Adrenal gland (tissue), 9 donors: ENCODE measurements at regions not wholly inside any gene's neighbourhood (a gene's known extent, or its start where the extent isn't known, plus 50 kb on each side); places are given as distances from the start of the nearest gene placed in this dataset.

Experiments
- DNase-seq, 7 donors: peaks; one replicate each; pipeline ENCODE4 v3.0.0-alpha.2; 2019 to 2020
- H3K27ac ChIP-seq, 5 donors: fragments of 200-600 bp; sonication (generic) in 4 of 5; 1 replicate in 3 of 5; 2 replicates in 2 of 5; pipeline versions ENCODE4 v1.5.1 to v1.8.0; 2016 to 2020; ENCODE audit warnings: mild to moderate bottlenecking in 1 of 5
- H3K27me3 ChIP-seq: fragments of 200-600 bp; 2 replicates; pipeline ENCODE4 v1.8.0; 2021
- H3K36me3 ChIP-seq, 2 donors: fragments of 200-600 bp; replicated peaks in 1 of 2; 1 replicate in 1 of 2; 2 replicates in 1 of 2; pipeline versions ENCODE4 v1.5.1 to v1.8.0; 2018 to 2022
- H3K4me1 ChIP-seq, 2 donors: fragments of 200-600 bp; replicated peaks in 1 of 2; 1 replicate in 1 of 2; 2 replicates in 1 of 2; pipeline versions ENCODE4 v1.5.1 to v1.8.0; 2018 to 2021
- H3K4me3 ChIP-seq, 4 donors: fragments of 200-600 bp; sonication (generic) in 3 of 4; one replicate each; pipeline ENCODE4 v1.5.1; 2016 to 2018
- H3K9me3 ChIP-seq, 3 donors: fragments of 200-600 bp; sonication (generic) in 1 of 3; replicated peaks in 1 of 3; 1 replicate in 2 of 3; 2 replicates in 1 of 3; pipeline versions ENCODE4 v1.5.1 to v1.8.0; 2016 to 2021
- CTCF ChIP-seq, 6 experiments: fragments of 450-650 bp in 4 of 6; fragments of 200-600 bp in 2 of 6; sonication (generic) in 1 of 6; IDR thresholded peaks; 1 replicate in 5 of 6; 2 replicates in 1 of 6; pipeline versions ENCODE4 v1.5.1 to v1.8.0; 2016 to 2021; ENCODE audit warnings: antibody characterized with exemption in 6 of 6, mild to moderate bottlenecking in 2 of 6, moderate library complexity in 1 of 6
- POLR2A ChIP-seq, 2 donors: fragments of 450-650 bp; IDR thresholded peaks; one replicate each; pipeline ENCODE4 v1.6.1; 2017; ENCODE audit warnings: antibody characterized with exemption in 2 of 2, mild to moderate bottlenecking in 2 of 2, moderate library complexity in 1 of 2
- WGBS, 4 donors: extraction: QIAGEN DNeasy Blood & Tissue Kit in 2 of 4; methylation state at CpG; one replicate each; pipeline versions ENCODE4 v1.1.5 to v1.1.7; 2013 to 2017; 5-methylcytosine and 5-hydroxymethylcytosine counted together
- intact Hi-C, 2 donors: fragments of 100-400 bp; cut with DNase I; formaldehyde crosslinking; loops; one replicate each; pipeline versions ENCODE4 v1.14.1 to v1.15.0; 2022 to 2023
- donor health status: healthy with polysubstance abuse.
- donor health status: Bipolar disorder and iron deficiency.
- donor health status: DM: yes; HTN: yes; CAD: no.
- donor health status: DM: no; HTN: no; CAD: no.
- donor health status: DM: no; HTN: no; CAD: no.

GRCh38 chr6:164011321-164011720 lies 596.8 kb downstream of the QKI start:
- H3K27me3 ChIP-seq, result no peaks in the 10 kb centered on the region
- no peak overlapping the region for H3K4me3 ChIP-seq
- WGBS, 4 donors, result 79 to 83% (median 80%) methylated on average over 2 of the region's 2 CpGs
- no peaks in the 10 kb centered on the region for H3K36me3 ChIP-seq
- no peaks in the 10 kb centered on the region for H3K9me3 ChIP-seq
- no peak overlapping the region for H3K27ac ChIP-seq
- no peaks in the 10 kb centered on the region for H3K4me1 ChIP-seq
- DNase-seq, result no peak
- TF ChIP-seq POLR2A (IDR thresholded peaks at IDR 0.05) (no peak), CTCF (IDR thresholded peaks at IDR 0.05) (no peak)
- intact Hi-C loops, result no loop called here

- Histone ChIP-seq H3K27ac (no peak overlapping the region), H3K4me1 (no peaks in the 10 kb centered on the region), H3K4me3 (no peak overlapping the region), H3K9me3 (no peaks in the 10 kb centered on the region), H3K27me3 (no peaks in the 10 kb centered on the region), H3K36me3 (no peaks in the 10 kb centered on the region)
- no peak for DNase-seq
- WGBS, 4 donors, result 73 to 79% (median 79%) methylated on average over 6 of the region's 6 CpGs
- TF ChIP-seq POLR2A (IDR thresholded peaks at IDR 0.05) (no peak), CTCF (IDR thresholded peaks at IDR 0.05) (no peak)
- intact Hi-C loops, result no loop called here
These were observed 596.1 kb downstream of the QKI start for GRCh38 chr6:164010441-164011103.

DNA sequence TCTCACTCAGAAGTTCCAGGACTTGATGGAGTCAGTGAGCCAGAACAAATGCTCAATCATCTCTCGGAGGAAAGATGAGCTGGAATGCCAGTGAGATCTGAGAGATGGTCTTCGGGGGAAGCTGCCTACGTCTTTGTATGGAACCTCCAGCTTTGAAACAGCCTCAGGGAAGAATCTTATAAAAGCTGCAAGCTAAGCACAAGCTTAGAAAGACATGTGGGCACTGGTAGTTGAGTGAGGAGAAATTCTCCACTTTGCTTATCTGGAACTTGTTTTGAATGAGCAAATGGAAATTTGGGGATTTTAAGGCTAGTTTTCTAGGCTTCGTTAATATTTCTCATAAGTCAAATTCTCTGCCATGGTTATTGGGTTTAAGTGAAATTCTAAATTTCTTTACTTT lies 594.4 kb downstream of the QKI start:
- TF ChIP-seq POLR2A (IDR thresholded peaks at IDR 0.05) (no peak), CTCF (IDR thresholded peaks at IDR 0.05) (no peak)
- Histone ChIP-seq H3K4me1 (no peaks in the 10 kb centered on the region), H3K36me3 (no peaks in the 10 kb centered on the region), H3K27me3 (no peaks in the 10 kb centered on the region), H3K4me3 (no peak overlapping the region), H3K27ac (no peak overlapping the region), H3K9me3 (no peaks in the 10 kb centered on the region)
- no peak for DNase-seq
- intact Hi-C loops, result no loop called here
- 76 to 85% (median 81%) methylated on average over 4 of the region's 4 CpGs for WGBS, 4 donors

DNA sequence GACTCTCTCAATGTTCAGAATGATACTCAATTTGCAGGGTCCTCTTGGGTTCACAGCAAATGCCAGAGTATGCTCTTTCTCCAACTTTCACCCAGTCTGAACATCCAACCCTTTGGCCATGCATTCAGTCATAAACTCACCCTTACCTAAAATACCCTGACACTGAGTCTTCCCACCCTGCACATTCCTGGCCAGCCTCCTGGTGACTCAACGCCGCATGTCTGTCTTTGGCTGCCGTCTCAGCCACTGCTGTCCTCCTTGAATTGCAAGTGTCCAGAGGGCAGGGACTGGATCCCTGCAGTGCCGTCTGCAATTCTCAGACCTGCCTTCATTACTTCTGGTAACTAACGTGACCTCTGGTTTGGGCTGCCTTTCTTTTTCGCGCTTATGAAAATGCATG lies 593.4 kb downstream of the QKI start:
- Histone ChIP-seq H3K27ac (no peak overlapping the region), H3K9me3 (no peaks in the 10 kb centered on the region), H3K4me3 (no peak overlapping the region), H3K4me1 (no peaks in the 10 kb centered on the region), H3K27me3 (no peaks in the 10 kb centered on the region), H3K36me3 (no peaks in the 10 kb centered on the region)
- WGBS, 4 donors, result 75 to 87% (median 81%) methylated on average over 7 of the region's 7 CpGs
- no peak for DNase-seq
- TF ChIP-seq CTCF (IDR thresholded peaks at IDR 0.05) (no peak), POLR2A (IDR thresholded peaks at IDR 0.05) (no peak)
- intact Hi-C loops, result no loop called here
